Loucy (cell line): ENCODE measurements at regions not wholly inside any gene's neighbourhood (a gene's known extent, or its start where the extent isn't known, plus 50 kb on each side); places are given as distances from the start of the nearest gene placed in this dataset.

ENCODE experiments used
- H2AFZ ChIP-seq: fragments of 200-600 bp; sonication (generic); 2 replicates; pipeline ENCODE4 v1.6.0; 2016; ENCODE audit warnings: antibody characterized with exemption, mild to moderate bottlenecking, low read length, moderate library complexity
- H3F3A ChIP-seq: fragments of 200-600 bp; 2 replicates; pipeline ENCODE4 v1.6.0; 2016; ENCODE audit warnings: antibody characterized with exemption, low read depth, mild to moderate bottlenecking
- H3K27me3 ChIP-seq: fragments of 200-600 bp; sonication (generic); 2 replicates; pipeline ENCODE4 v1.6.1; 2014; ENCODE audit warnings: low read length, mild to moderate bottlenecking; ENCODE audit not compliant: insufficient read depth, poor library complexity, severe bottlenecking
- H3K36me3 ChIP-seq: fragments of 200-600 bp; sonication (generic); 2 replicates; pipeline ENCODE4 v1.6.1; 2016; ENCODE audit warnings: low read length; ENCODE audit not compliant: insufficient read depth
- H3K4me1 ChIP-seq: fragments of 200-600 bp; sonication (generic); 2 replicates; pipeline ENCODE4 v1.5.1; 2014; ENCODE audit warnings: low read length, mild to moderate bottlenecking; ENCODE audit not compliant: insufficient read depth, poor library complexity, severe bottlenecking
- H3K4me2 ChIP-seq: fragments of 200-600 bp; sonication (generic); 2 replicates; pipeline ENCODE4 v1.6.0; 2014; ENCODE audit warnings: antibody characterized with exemption, low read length, low read depth, mild to moderate bottlenecking; ENCODE audit not compliant: poor library complexity, severe bottlenecking
- H3K4me3 ChIP-seq: fragments of 200-600 bp; sonication (generic); 2 replicates; pipeline ENCODE4 v1.5.1; 2014; ENCODE audit warnings: low read length, mild to moderate bottlenecking, mixed read lengths; ENCODE audit not compliant: poor library complexity, severe bottlenecking
- H3K79me2 ChIP-seq: fragments of 200-600 bp; sonication (generic); 2 replicates; pipeline ENCODE4 v1.6.1; 2014; ENCODE audit warnings: low read length; ENCODE audit not compliant: insufficient read depth
- H3K9ac ChIP-seq: fragments of 200-600 bp; sonication (generic); 2 replicates; pipeline ENCODE4 v1.6.0; 2014; ENCODE audit warnings: mild to moderate bottlenecking, low read depth, low read length, moderate library complexity; ENCODE audit not compliant: poor library complexity, severe bottlenecking
- H3K9me2 ChIP-seq: fragments of 200-600 bp; sonication (generic); replicated peaks from 2 replicates; pipeline ENCODE4 v1.6.1; 2016; ENCODE audit warnings: low read depth, low read length, mixed read lengths
- H3K9me3 ChIP-seq: fragments of 200-600 bp; sonication (generic); 2 replicates; pipeline ENCODE4 v1.6.1; 2014; ENCODE audit warnings: mild to moderate bottlenecking, antibody characterized with exemption, low read length, low read depth; ENCODE audit not compliant: insufficient read depth
- H4K20me1 ChIP-seq: fragments of 200-600 bp; sonication (generic); 2 replicates; pipeline ENCODE4 v1.6.0; 2014; ENCODE audit warnings: antibody characterized with exemption, low read length, mild to moderate bottlenecking; ENCODE audit not compliant: insufficient read depth, poor library complexity, severe bottlenecking
- EZH2phosphoT487 ChIP-seq: fragments of 200-600 bp; IDR thresholded peaks from 2 replicates; pipeline ENCODE4 v1.6.1; 2018; ENCODE audit warnings: antibody characterized with exemption, mild to moderate bottlenecking, moderate library complexity, borderline replicate concordance
- TF ChIP-seq, protein P1 (sequence below): fragments of 200-600 bp; sonication (generic); conservative IDR thresholded peaks from 2 replicates; pipeline ENCODE4 v1.5.1; 2014; ENCODE audit warnings: mild to moderate bottlenecking, antibody characterized with exemption, low read length

DNA sequence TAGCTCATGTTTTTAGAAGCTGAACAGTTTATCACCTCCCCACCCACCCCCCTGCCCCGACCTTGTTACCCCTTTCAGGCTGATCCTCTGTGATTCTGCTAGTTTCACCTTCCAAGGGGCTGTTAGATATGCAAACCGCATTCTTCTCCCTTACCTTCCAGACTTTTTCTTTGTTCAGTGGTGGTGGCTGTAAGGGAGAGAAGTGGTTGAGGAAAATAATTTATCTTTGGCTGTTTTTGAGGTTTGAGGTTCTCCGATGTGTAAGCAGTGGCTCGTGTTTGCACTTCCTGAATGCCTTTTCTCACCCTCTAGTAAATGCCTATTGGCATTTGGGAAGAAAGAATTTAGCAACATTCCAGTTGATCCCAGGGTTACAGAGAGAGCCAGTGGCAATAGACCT, 69.4 kb upstream of the KCNG1 start:
- H2AFZ ChIP-seq: peak overlapping the region; percentile 46
- no peak overlapping the region for H3K9ac ChIP-seq
- H4K20me1 ChIP-seq: no peaks in the 10 kb centered on the region
- TF ChIP-seq EZH2phosphoT487: no peak
- TF ChIP-seq, protein P1, sequence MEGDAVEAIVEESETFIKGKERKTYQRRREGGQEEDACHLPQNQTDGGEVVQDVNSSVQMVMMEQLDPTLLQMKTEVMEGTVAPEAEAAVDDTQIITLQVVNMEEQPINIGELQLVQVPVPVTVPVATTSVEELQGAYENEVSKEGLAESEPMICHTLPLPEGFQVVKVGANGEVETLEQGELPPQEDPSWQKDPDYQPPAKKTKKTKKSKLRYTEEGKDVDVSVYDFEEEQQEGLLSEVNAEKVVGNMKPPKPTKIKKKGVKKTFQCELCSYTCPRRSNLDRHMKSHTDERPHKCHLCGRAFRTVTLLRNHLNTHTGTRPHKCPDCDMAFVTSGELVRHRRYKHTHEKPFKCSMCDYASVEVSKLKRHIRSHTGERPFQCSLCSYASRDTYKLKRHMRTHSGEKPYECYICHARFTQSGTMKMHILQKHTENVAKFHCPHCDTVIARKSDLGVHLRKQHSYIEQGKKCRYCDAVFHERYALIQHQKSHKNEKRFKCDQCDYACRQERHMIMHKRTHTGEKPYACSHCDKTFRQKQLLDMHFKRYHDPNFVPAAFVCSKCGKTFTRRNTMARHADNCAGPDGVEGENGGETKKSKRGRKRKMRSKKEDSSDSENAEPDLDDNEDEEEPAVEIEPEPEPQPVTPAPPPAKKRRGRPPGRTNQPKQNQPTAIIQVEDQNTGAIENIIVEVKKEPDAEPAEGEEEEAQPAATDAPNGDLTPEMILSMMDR: no peak
- H3K27me3 ChIP-seq: no peaks in the 10 kb centered on the region
- no peaks in the 10 kb centered on the region for H3K79me2 ChIP-seq
- peak overlapping the region; percentile 11 for H3K4me2 ChIP-seq
- no peaks in the 10 kb centered on the region for H3F3A ChIP-seq
- no peaks in the 10 kb centered on the region for H3K9me3 ChIP-seq
- no peak overlapping the region for H3K4me3 ChIP-seq
- no peaks in the 10 kb centered on the region for H3K36me3 ChIP-seq
- H3K4me1 ChIP-seq: no peaks in the 10 kb centered on the region
- no peaks in the 10 kb centered on the region for H3K9me2 ChIP-seq

DNA sequence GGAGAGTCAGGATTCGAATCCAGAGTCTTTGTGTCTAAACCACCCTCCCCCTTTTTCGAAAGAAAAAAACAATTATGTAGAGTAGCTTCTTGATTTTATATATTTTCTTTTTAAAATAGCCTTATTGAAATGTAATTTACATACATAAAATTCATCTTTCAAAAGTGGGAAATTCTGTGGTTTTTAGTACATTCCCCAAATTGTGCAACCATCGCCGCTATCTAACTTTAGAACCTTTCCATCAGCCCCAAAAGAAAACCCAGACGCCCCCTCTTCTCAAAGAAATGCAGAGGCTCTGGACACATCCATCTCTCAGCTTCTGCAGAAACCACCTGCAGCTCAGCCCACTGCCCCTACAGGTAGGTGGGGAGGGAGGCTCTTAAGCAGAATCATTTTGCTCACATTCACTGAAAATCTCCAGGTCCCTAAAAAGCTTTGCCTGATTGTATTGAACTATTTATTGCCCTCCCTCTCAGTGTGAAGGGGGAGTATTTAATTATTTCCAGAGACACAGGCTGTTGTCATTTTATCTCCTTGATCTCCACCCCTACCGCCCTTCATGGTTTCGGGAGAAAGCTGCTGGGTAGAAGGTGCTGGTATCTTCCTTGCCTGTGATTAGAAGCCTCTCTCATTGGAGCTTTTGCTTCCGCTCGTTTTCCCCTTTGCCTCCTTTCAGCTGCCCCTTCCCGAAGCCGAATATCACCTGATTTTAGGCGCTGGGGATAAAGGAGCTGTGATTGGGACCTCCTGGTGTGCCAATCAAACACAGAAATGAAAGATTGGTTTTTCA, 68.7 kb upstream of the KCNG1 start:
- Histone ChIP-seq H4K20me1 (no peaks in the 10 kb centered on the region), H3K4me2 (peak overlapping the region; percentile 11), H3K79me2 (no peaks in the 10 kb centered on the region), H3K27me3 (no peaks in the 10 kb centered on the region), H3K4me3 (no peak overlapping the region), H3K9me3 (no peaks in the 10 kb centered on the region), H3F3A (no peaks in the 10 kb centered on the region), H3K4me1 (no peaks in the 10 kb centered on the region), H3K36me3 (no peaks in the 10 kb centered on the region), H3K9me2 (no peaks in the 10 kb centered on the region), H3K9ac (no peak overlapping the region), H2AFZ (no peak overlapping the region)
- TF ChIP-seq, protein P1: no peak
- no peak for TF ChIP-seq EZH2phosphoT487

DNA sequence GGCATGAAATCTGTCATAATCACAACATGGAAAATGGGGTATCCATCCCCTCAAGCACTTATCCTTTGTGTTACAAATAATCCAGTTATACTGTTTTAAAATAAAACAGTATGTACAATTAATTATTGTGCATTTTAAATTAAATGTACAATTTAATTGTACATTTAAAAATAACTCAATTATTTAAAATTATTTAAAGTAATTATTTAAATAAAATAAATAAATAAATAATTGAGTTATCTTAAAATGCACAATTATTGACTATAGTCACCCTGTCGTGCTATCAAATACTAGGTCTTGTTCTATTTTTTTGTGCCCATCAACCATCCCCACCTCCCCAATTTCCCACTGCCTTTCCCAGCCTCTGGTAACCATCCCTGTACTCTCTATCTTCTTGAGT, 66.9 kb upstream of the KCNG1 start:
- Histone ChIP-seq H3K9ac (no peak overlapping the region), H3K4me2 (no peak overlapping the region), H3K36me3 (no peaks in the 10 kb centered on the region), H3K27me3 (no peaks in the 10 kb centered on the region), H4K20me1 (no peaks in the 10 kb centered on the region), H3K9me3 (no peaks in the 10 kb centered on the region), H3F3A (no peaks in the 10 kb centered on the region), H2AFZ (no peak overlapping the region), H3K79me2 (no peaks in the 10 kb centered on the region), H3K9me2 (no peaks in the 10 kb centered on the region), H3K4me1 (no peaks in the 10 kb centered on the region), H3K4me3 (no peak overlapping the region)
- no peak for TF ChIP-seq EZH2phosphoT487
- TF ChIP-seq, protein P1: no peak
